ENCODE measurements at regions not wholly inside any gene's neighbourhood (a gene's known extent, or its start where the extent isn't known, plus 50 kb on each side); places are given as distances from the start of the nearest gene placed in this dataset.

DNA sequence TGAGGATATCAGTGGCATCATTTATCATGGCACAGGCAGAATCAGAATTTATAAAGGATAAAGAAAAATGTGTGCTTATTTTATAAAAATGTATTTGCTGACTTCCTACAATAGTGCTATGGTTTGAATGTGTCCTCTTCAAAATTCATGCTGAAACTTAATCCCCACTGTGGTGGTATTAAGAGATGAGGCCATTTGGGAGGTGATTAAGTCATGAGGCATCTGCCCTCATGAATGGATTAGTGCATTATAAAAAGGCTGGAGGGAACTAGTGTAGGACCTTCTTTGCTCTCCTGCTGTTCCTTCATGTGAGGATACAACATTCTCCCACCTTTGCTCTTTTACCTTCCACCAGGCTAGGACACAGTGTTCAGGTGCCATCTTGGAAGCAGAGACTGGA is 212.8 kb downstream of the RFC3 start:
- no peak for TF ChIP-seq POLR2A (IDR thresholded peaks at IDR 0.05)
- TF ChIP-seq, protein P1, sequence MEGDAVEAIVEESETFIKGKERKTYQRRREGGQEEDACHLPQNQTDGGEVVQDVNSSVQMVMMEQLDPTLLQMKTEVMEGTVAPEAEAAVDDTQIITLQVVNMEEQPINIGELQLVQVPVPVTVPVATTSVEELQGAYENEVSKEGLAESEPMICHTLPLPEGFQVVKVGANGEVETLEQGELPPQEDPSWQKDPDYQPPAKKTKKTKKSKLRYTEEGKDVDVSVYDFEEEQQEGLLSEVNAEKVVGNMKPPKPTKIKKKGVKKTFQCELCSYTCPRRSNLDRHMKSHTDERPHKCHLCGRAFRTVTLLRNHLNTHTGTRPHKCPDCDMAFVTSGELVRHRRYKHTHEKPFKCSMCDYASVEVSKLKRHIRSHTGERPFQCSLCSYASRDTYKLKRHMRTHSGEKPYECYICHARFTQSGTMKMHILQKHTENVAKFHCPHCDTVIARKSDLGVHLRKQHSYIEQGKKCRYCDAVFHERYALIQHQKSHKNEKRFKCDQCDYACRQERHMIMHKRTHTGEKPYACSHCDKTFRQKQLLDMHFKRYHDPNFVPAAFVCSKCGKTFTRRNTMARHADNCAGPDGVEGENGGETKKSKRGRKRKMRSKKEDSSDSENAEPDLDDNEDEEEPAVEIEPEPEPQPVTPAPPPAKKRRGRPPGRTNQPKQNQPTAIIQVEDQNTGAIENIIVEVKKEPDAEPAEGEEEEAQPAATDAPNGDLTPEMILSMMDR (IDR thresholded peaks at IDR 0.05): no peak

Measured in heart left ventricle (tissue), 13 donors.